ENCODE measurements at regions not wholly inside any gene's neighbourhood (a gene's known extent, or its start where the extent isn't known, plus 50 kb on each side); places are given as distances from the start of the nearest gene placed in this dataset.

DNA sequence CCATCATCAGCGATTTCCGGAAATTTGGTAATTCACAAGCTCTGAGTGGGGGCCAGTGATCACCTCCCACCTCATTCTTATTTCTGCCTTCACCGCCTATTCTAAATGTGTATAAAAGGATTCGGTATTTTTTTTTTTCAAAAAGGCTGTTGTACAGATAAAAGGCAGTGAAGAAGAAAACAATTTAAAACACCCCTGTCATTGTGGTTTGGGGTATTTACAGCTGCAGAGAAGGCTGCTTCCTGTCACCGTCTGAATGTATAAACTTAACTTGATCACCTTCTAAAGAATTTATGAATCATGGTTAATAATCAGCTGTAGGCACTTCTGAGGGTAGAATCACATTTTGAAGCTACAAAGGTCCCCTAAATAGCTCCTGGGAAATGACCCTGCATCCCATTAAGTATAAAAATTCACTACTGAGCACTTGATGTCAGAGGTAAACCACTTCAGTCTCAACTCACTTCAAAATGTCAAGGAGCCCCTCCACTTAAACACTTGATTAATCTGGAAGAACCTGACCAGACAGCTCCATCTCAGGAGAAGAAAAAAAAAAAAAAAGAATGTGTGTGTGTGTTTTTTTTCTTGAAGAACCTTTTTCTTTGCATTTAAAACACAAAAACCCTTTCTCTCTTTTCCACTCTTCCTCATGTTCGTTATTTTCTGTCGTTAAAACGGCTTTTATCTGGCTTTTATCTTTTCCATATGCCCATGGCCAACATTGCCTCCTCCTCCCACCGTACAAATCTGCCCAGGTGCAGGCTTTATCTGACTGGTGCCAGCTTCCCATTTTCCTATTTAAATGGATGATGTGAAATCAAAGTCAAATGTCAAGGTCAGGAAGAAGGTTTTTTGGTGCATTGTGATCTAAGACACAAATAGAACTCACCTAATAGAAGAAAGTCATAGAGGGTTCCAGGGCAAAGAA lies 291.2 kb downstream of the IRX1 start:
- no peak for DNase-seq (ENCODE audit: low spot score)

DNA sequence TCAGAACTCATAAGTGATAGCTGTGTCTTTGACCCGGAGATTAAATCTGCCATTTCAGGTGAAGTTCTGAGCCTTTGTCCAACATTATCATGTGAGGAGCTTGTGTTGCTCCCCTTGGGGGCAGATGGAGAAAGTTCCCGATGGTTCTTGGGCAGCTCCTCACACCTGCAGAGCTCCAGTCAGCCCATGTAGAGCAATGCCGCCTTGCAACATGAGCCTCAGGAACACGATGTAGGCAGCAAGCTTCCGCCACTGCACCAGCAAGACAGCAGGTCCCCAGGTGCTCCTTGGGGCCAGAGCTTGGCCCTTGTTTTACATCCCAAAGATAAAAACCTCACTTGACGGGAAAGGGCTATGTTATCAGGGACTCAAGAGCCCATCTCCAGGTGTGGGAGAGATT lies 292.7 kb downstream of the IRX1 start:
- no peak for DNase-seq (ENCODE audit: low spot score)

DNA sequence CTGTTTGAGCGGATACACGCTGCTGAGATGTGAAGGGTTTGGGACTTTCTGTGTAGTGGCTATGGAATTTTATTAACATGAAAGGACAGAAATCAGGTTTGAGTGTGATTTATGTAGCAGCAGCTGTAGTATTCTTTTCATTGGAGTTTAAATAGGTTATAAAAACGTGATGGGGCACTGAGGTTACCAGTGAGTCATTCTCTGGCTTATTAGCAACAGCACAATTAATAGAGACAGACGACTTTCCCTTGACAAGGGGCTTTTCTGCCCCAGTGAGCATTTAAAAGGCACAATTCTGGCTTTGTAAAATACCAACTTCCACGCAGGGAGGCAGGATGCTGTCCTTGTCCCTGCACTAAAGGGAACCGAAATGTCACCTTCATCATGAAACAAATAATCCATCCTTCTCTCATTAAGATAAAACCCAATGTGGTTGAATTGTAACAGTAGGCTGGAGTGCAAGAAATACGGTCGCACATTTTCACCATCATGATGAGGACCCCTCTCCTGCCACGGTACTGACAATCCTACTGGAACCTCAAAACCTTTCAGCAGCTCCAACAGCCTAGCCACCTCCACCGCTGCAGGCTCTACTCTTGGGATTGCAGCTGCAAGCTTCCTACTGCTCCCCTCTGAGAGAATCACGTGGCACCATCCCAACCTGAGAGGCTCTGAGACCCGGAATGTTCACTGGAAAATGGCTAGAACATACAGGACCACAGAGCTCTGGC lies 293.9 kb downstream of the IRX1 start:
- DNase-seq (ENCODE audit: low spot score), result no peak

DNA sequence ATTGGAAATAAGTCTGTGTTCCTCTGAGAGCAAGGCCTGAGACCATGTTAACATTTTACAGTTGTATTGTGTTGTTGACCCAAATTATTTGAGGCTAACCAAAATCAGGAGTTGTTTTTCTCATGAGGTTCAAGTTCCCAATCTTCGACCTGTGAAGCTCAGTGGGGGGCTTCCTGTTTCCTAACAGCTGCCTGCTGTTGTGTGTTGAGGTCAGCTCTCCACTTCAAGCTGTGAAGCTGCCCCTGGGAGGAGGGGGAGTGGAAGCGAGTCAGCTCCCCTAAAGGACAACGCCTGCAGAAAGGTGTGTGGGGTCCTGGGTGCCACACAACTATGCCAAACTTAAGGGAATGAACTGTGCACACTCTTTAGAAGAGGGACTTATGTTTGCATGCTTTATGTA lies 295.5 kb downstream of the IRX1 start:
- no peak for DNase-seq (ENCODE audit: low spot score)

DNA sequence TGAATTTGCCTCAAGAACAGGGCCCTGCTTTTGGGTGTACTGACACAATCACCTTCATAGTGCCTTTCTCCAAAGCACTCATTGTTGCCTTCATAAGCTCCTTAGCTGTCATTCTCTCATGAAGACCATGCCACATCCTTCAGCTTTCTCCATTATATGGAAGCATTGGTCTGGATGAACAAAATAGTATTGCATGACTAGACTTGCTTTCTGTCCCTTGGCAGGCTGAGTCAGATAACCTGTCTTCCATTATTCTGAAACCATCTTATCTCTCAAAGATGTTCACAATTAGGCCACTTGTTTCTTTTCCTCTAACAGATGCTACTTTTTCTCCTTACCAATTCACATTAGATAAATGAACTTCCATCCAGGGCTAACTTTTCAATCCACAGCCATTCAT lies 297.9 kb downstream of the IRX1 start:
- no peak for DNase-seq (ENCODE audit: low spot score)

DNA sequence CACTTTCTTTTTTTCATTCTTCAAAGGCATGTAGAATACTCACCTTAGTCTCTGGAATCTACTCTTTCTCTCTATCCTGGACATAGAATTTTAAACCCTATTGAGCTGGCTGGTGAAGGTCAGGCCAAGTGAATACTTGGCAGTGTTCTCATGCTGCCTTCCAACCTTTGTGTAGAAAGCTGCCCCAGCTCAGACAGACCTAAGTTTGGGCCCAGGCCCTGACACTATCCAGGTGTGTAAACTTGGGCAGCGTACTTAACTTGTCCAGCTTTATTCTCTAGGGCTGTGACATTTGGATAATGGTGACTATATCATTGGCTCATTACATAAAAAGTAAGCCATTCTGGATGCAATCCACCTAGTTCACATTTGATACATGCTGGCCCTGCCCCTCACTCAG lies 298.3 kb downstream of the IRX1 start:
- DNase-seq (ENCODE audit: low spot score), result no peak

DNA sequence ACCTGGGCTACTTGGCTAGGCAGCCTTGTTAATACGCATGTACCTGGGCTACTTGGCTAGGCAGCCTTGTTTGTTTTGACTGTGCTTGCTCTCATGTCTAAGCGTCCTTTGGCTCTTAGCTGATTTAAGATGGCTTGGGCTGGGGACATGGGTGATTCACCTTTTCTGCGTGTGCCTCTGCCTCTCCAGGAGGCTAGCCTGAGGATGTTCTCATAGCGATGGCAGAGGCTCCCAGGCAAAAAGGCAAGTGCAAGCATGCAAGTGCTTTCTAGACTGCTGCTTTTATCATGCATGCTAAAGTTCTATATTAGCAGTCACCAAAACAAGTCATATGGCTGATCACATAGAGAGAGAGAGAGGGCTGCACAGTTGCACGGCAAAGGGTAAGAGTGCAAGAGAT lies 300.5 kb downstream of the IRX1 start:
- DNase-seq (ENCODE audit: low spot score), result no peak

DNA sequence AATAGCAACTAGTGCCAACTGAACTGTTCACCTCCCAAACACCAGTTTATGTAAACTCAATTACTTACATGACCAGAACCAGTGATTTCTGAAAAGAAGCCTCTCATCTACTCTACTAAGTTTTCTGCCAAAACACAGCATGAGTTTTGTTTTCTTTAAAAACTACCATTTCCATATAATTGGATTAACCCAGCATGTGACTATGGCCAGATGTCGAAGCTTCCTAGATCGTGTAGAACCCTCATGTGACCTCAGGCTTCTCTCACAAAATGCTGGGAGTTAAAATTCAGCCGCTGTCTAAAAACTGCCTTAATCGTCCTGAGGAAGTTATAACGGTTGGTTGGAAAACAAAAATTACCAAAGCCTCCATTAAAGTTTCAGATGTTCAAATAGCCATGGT lies 303.5 kb downstream of the IRX1 start:
- peak; percentile 3 for DNase-seq (ENCODE audit: low spot score)

DNA sequence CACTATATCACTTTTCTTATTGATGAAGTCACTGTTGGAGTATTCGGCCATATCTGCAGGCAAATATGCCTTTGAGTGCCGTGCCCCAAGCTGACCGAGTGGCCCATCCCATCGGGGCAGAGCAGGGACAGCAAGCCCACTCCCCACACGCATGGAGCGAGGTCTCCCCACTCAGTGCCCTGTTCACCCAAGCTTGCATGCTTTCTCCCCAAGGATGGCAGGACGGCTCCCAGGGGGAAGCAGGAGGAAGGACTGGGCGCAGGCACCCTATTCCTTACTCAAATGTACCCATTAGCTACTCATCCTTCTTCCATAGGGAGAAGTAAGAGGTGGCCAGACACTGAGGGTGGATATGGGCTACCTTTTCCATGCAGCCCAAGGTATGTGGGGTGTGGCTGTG lies 309.0 kb downstream of the IRX1 start:
- no peak for DNase-seq (ENCODE audit: low spot score)

DNA sequence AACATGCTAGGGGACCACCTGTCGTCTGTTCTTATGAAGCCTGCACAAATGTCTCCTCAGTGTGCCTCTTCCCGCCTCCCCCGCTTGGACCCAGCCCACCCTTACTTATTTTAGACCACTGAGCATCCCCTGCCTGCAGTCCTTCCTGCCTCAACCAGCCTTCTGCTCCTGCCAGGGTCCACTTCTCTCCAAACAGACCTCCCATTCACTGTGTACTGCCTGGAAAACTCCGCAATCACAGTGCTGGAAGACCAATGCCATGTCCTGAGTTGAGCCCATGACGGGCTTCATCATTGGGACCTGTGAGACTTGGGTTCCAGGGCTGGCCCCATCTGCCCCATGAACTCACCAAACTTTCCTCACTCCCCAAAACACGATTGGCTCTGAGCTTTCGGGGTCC lies 309.4 kb downstream of the IRX1 start:
- DNase-seq (ENCODE audit: low spot score), result no peak

DNA sequence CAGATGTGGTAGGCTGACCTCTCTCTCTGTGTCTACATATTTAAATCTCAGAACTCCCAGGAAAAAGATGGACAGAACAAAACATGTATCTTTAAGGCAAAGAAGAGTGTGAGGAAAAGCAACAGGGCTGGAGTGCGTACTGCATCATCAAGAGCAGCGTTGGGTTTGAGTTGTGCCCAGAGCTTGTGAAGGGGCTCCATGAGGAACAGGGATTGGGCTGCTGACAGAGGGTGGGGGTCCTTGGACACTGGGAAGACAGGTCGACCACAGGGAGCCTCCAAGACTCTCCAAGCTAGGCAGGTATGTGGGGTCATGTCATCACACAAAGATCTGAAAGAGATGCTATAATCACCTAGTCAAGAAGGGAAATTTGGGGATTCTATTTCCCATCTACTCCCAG lies 309.9 kb downstream of the IRX1 start:
- no peak for DNase-seq (ENCODE audit: low spot score)

DNA sequence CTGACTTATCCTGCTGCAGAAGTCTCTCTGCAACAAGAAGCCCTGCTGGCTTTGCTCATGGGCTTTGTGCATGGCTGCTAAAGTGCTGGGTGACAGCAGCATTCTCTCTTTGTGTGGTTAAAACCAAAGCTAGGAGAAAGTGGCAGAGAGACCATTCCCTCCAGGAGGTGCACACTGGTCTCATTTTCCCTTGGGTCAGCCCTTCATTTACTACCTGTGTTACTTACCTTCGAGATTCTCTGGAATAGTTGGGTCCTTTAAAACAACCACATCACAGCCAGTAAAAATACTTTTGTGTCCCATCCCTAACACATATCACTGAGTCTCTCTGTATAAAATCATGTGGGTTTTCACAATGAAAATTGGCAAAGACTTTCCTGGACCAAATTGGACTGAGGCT lies 315.5 kb downstream of the IRX1 start:
- no peak for DNase-seq (ENCODE audit: low spot score)

DNA sequence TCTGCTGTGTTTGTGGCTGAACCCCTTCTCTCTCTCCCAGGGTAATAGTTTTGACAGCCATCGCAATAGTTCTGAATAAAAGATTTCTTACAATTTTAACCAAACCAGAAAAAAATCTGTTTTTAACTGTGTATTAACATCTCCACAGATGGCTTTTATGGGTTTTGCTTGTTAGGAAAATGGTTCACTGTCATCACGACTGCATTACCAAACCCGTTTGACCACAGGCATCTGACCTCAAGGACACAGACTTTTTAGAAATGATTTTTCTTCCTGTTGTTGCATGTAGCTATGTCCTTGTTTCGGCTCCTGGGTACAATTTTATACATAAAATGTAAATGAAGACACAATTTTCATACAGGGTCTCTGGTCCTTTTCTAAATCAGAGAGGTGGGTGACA lies 316.1 kb downstream of the IRX1 start:
- no peak for DNase-seq (ENCODE audit: low spot score)

DNA sequence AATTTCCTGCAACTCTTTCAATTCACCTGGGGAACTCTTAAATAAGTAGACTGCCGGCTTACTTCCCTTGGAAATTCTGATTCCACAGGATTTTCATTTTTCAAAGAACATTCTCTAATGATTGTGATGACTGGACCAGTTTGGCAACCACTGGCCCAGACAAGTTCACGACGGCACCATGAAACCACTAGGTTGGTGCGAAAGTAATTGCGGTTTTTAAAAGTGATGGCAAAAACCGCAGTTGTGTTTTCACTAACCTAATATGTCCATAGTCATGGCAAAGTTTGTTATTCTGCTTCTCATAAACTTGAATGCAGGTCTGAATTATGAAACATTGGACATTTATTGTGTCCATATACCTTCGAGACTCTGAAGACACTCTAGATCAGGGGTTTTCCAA lies 317.2 kb downstream of the IRX1 start:
- no peak for DNase-seq (ENCODE audit: low spot score)

DNA sequence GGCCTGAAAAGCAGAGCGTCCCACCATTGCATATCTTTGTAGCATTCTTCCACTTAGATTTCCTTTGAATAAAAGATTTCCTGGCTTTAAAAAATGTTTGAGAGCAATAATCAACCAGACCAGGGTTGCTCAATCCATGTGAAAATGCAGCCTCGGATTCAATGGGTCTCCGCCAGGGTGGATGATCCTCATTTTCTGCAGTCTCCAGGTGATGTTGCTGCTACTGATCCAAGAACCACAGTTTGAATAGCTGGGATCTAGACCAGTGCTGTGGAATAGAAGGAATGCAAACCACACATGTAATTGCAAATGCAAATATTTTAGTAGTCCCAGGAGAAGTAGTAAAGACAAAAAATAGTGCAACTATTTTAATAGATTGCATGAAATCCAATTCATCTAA lies 317.6 kb downstream of the IRX1 start:
- no peak for DNase-seq (ENCODE audit: low spot score)

DNA sequence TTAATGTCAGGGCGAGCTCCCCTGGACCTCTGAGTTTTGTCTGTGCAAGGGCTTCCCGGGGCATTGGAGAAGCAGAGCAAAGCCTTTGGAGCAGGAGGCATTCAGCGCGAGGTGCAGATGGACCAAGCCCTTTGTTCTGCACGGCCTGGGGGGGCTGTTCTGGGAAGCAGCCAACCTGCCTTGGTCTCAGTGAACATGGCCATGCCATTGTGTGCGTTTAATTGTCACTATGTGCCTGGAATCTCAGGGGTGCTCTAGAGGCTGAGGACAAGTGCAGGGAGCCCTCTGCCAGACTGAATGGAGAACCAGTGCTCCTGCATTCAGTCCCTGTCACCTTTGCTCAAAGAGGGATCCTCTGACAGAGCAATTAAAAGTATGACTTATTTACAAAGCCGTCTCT lies 329.4 kb downstream of the IRX1 start:
- no peak for DNase-seq (ENCODE audit: low spot score)

DNA sequence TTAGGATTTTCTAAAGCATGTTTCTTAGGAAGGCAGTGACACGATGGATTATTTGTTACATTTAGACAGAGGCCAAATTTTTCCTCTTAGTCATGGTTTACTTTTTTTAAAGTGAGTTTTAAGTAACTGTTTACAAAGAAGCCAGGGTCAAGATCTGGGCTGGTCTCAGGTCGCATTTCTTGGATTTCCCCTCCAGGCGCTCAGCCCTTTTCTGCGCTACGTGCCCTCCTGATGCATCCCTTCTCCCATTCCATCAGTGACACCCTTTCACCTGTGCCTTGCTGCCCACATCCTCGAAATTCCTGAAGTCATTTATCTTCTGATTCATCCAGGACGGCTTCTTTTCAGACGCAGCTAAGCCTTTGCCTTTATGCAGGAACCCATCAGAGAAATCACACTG lies 330.3 kb downstream of the IRX1 start:
- no peak for DNase-seq (ENCODE audit: low spot score)

DNA sequence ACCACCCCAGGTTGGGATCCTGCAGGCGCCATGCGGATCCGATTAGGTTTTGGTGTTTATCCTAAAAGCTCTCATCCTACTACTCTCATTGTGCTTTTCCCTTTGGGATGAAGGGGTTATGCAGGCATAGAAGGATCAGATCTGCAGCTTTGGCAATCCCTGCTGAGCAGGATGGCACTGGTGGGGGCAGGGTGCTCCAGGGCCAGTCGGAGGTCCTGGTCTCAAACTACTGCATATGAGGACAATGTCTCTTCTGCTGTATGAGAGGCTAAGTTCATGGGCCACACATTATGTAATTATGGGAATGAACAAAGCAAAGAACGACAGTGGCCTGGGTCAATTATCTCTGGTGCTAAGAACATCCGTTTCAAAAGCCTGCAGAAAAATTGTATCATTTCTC lies 334.2 kb downstream of the IRX1 start:
- DNase-seq (ENCODE audit: low spot score), result no peak

DNA sequence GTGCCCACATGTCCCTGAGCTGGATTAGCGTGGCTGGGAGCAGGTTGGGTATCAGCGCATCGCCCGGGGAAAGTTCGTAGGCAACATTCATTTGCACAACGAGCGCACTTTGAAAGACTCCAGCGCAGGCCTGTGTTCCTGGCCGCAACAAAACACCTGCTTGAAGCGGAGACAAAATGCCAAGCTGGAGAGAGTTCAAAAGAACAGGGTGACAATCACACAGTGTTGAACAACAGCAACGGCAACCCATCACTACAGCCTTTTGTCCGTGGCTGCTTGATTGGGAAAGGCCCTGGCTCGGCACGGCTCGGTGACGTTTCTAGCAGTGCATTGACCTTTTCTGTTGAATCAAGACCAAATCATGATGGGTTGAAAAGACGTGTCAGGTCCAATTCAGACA lies 336.3 kb downstream of the IRX1 start:
- no peak for DNase-seq (ENCODE audit: low spot score)

DNA sequence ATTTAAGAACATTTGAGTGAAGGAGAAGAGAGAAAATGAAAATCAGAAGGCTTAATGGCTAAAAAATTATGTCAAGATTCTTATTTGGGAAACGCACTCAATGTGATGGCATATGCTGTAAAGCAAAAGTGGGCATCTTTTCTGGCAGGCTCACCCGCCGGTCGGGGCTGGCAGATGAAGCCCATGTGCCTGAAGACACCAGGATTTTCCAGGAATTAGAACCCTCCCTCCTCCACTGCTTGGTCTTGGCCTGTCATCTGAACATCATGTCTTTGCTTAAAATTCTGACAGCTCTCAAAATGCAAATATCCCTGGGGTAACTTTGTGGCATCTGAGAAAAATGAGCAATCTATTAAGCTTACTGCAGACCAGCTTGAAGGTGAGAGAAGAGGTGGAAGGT lies 337.9 kb downstream of the IRX1 start:
- DNase-seq (ENCODE audit: low spot score), result no peak

DNA sequence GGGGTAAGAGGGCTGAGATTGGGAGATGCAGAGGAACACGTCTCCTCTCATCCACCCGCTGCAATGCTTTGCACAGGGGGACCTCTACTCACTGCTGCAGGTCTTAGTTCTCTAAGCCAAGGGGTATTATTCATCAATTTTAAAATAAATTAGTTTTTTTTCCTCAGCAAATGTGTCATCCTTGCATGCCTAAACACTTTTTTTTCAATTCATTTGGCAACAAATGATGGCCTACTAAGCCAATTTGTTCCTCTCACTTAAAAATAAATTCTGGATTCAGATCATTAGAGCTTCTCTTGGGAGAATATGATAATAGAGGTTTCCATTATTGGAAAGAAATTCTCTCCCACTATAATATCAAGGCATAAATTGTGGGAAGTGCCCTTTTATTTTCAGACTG lies 338.3 kb downstream of the IRX1 start:
- no peak for DNase-seq (ENCODE audit: low spot score)

DNA sequence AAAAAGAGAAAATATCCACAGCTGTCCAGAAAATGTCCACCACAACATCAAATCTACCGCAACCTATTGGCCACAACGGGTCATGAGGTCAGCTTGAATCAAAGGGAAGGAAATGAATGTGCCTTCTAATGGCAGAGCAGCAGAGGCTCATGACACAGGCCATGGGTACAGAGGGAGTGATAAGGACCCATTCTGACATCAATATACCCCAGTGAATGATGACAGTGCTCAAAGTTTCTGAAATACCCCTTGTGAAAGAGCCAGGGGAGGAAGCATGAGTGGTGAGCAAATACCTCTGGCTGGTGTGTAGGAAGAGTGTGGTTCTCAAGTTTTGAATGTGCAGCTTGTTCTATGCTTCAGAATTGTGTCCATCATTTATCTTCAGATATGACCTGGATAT lies 348.2 kb downstream of the IRX1 start:
- no peak for DNase-seq (ENCODE audit: low spot score)

DNA sequence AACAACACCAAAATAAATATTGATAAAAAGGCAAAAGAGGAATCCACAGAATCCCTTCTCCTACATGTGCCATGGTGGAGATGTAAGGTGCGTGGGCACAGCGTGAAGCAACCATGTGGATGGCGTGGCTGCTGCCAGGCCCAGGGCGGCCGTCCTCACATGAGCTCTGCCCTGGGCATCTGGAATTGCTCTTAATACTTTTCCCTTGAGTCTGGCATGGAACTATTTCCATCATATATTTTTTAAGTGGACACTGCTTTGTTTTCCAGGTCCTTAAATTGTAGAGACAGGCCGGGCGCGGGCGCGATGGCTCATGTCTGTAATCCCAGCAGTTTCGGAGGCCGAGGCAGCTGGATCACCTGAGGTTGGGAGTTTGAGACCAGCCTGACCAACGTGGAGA lies 349.3 kb downstream of the IRX1 start:
- DNase-seq (ENCODE audit: low spot score), result no peak
